Liver (tissue), 8 donors: ENCODE measurements at regions not wholly inside any gene's neighbourhood (a gene's known extent, or its start where the extent isn't known, plus 50 kb on each side); places are given as distances from the start of the nearest gene placed in this dataset.

Source experiments
- DNase-seq: peaks from one replicate; pipeline ENCODE4 v3.0.0-alpha.2; 2017; ENCODE audit warnings: low spot score
- H3K27ac ChIP-seq, 2 donors: one replicate each; pipeline ENCODE4 v1.7.0; 2013; ENCODE audit warnings: inconsistent platforms in 2 of 2, low read length in 2 of 2, control low read depth in 1 of 2, low read depth in 1 of 2, mild to moderate bottlenecking in 1 of 2
- H3K27me3 ChIP-seq, 4 donors: one replicate each; pipeline versions ENCODE4 v1.6.1 to v1.7.0; 2013; ENCODE audit warnings: low read length in 3 of 4, inconsistent platforms in 1 of 4, mild to moderate bottlenecking in 1 of 4, moderate library complexity in 1 of 4; ENCODE audit not compliant: control insufficient read depth in 4 of 4, insufficient read depth in 4 of 4
- H3K36me3 ChIP-seq, 4 donors: one replicate each; pipeline versions ENCODE4 v1.6.1 to v1.7.0; 2013; ENCODE audit warnings: low read length in 3 of 4, mild to moderate bottlenecking in 3 of 4, low read depth in 1 of 4, moderate library complexity in 1 of 4; ENCODE audit not compliant: control insufficient read depth in 4 of 4, insufficient read depth in 3 of 4
- H3K4me1 ChIP-seq, 4 donors: one replicate each; pipeline versions ENCODE4 v1.6.1 to v1.7.0; 2013; ENCODE audit warnings: low read length in 3 of 4, mild to moderate bottlenecking in 3 of 4, moderate library complexity in 1 of 4; ENCODE audit not compliant: control insufficient read depth in 4 of 4, insufficient read depth in 4 of 4
- H3K4me3 ChIP-seq, 3 donors: one replicate each; pipeline versions ENCODE4 v1.6.1 to v1.7.0; 2013; ENCODE audit warnings: low read length in 3 of 3, control low read depth in 1 of 3, low read depth in 1 of 3, mild to moderate bottlenecking in 1 of 3
- H3K9ac ChIP-seq, 2 donors: one replicate each; pipeline ENCODE4 v1.7.0; 2013; ENCODE audit warnings: low read length in 2 of 2, mild to moderate bottlenecking in 2 of 2, moderate library complexity in 2 of 2, control low read depth in 1 of 2, low read depth in 1 of 2
- H3K9me3 ChIP-seq, 4 donors: one replicate each; pipeline versions ENCODE4 v1.6.1 to v1.7.0; 2013; ENCODE audit warnings: low read length in 3 of 4; ENCODE audit not compliant: control insufficient read depth in 4 of 4
- ATF3 ChIP-seq: IDR thresholded peaks from 2 replicates; pipeline ENCODE4 v1.6.1; 2016; ENCODE audit warnings: antibody characterized with exemption
- CTCF ChIP-seq: fragments of 150-350 bp; IDR thresholded peaks from 2 replicates; pipeline ENCODE4 v1.5.1; 2017; ENCODE audit warnings: improper control_type of control experiment, low read depth, low read length; ENCODE audit not compliant: missing input control
- EGR1 ChIP-seq, 2 donors: IDR thresholded peaks; 2 replicates each; pipeline ENCODE4 v1.6.1; 2016 to 2018; ENCODE audit warnings: antibody characterized with exemption in 2 of 2, low read depth in 2 of 2
- FOXA1 ChIP-seq: IDR thresholded peaks from 2 replicates; pipeline ENCODE4 v1.6.1; 2016; ENCODE audit warnings: antibody characterized with exemption
- FOXA2 ChIP-seq: IDR thresholded peaks from 2 replicates; pipeline ENCODE4 v1.6.1; 2016; ENCODE audit warnings: antibody characterized with exemption
- GABPA ChIP-seq, 2 donors: IDR thresholded peaks in 1 of 2; conservative IDR thresholded peaks in 1 of 2; 2 replicates each; pipeline ENCODE4 v1.6.1; 2016; ENCODE audit warnings: antibody characterized with exemption in 2 of 2, mild to moderate bottlenecking in 1 of 2, moderate library complexity in 1 of 2
- HNF4A ChIP-seq, 2 donors: conservative IDR thresholded peaks; 2 replicates each; pipeline ENCODE4 v1.6.1; 2016; ENCODE audit warnings: antibody characterized with exemption in 2 of 2, mild to moderate bottlenecking in 2 of 2
- HNF4G ChIP-seq: IDR thresholded peaks from 2 replicates; pipeline ENCODE4 v1.6.1; 2016; ENCODE audit warnings: antibody characterized with exemption
- JUND ChIP-seq, 2 donors: IDR thresholded peaks; 2 replicates each; pipeline ENCODE4 v1.6.1; 2016; ENCODE audit warnings: antibody characterized with exemption in 2 of 2
- NR2F2 ChIP-seq: IDR thresholded peaks from 2 replicates; pipeline ENCODE4 v1.6.1; 2016; ENCODE audit warnings: antibody characterized with exemption
- RAD21 ChIP-seq, 2 donors: IDR thresholded peaks; 2 replicates each; pipeline ENCODE4 v1.6.1; 2016; ENCODE audit warnings: antibody characterized with exemption in 2 of 2, mild to moderate bottlenecking in 2 of 2
- SP1 ChIP-seq: IDR thresholded peaks from 2 replicates; pipeline ENCODE4 v1.6.1; 2018; ENCODE audit warnings: antibody characterized with exemption, mild to moderate bottlenecking
- TAF1 ChIP-seq: conservative IDR thresholded peaks from 2 replicates; pipeline ENCODE4 v1.6.1; 2016; ENCODE audit warnings: antibody characterized with exemption, mild to moderate bottlenecking
- YY1 ChIP-seq: IDR thresholded peaks from 2 replicates; pipeline ENCODE4 v1.6.1; 2016; ENCODE audit warnings: antibody characterized with exemption, mild to moderate bottlenecking
- ZBTB33 ChIP-seq: IDR thresholded peaks from 2 replicates; pipeline ENCODE4 v1.6.1; 2016; ENCODE audit warnings: antibody characterized with exemption
- WGBS: extraction: QIAGEN DNeasy Blood & Tissue Kit; methylation state at CpG from one replicate; pipeline ENCODE4 v1.1.7; 2013; 5-methylcytosine and 5-hydroxymethylcytosine counted together
- donor health status: healthy.
- donor health status: healthy.
- donor health status: healthy.
- donor health status: healthy.
- donor health status: healthy.

- 89% methylated on average over 3 of the region's 3 CpGs for WGBS
- no peak overlapping the region for H3K4me3 ChIP-seq
Measured at GRCh38 chr21:16789636-16790035, 723.2 kb upstream of the CXADR start.

GRCh38 chr21:16792101-16792500 is 720.7 kb upstream of the CXADR start:
- no peak overlapping the region for H3K9ac ChIP-seq
- 83% methylated on average over 5 of the region's 5 CpGs for whole genome bisulfite sequencing
- H3K4me1 ChIP-seq, result no peaks in the 10 kb centered on the region
- no peak overlapping the region for H3K27ac ChIP-seq
- no peak for DNase-seq
- H3K36me3 ChIP-seq, result no peaks in the 10 kb centered on the region
- no peak overlapping the region for H3K4me3 ChIP-seq
- TF ChIP-seq ATF3, result no peak
- no peak for TF ChIP-seq TAF1
- TF ChIP-seq HNF4G, result no peak
- TF ChIP-seq HNF4A (conservative IDR thresholded peaks at IDR 0.05), result no peak
- no peak for TF ChIP-seq NR2F2
- no peak for TF ChIP-seq FOXA2
- no peak for TF ChIP-seq GABPA (IDR thresholded peaks at IDR 0.05 in 1 of 2, conservative IDR thresholded peaks at IDR 0.05 in 1 of 2)
- no peak for TF ChIP-seq SP1
- no peaks in the 10 kb centered on the region for H3K27me3 ChIP-seq
- H3K9me3 ChIP-seq, result no peaks in the 10 kb centered on the region

More at GRCh38 chr21:16789636-16790035, 723.2 kb upstream of the CXADR start:
- Histone ChIP-seq H3K9me3 (no peaks in the 10 kb centered on the region), H3K4me1 (no peaks in the 10 kb centered on the region), H3K27ac (no peak overlapping the region), H3K9ac (no peak overlapping the region), H3K27me3 (no peaks in the 10 kb centered on the region), H3K36me3 (no peaks in the 10 kb centered on the region)
- TF ChIP-seq CTCF (no peak), TAF1 (no peak), EGR1 (IDR thresholded peaks at IDR 0.05; ENCODE audit: low read depth in 2 of 2) (no peak), SP1 (no peak), RAD21 (IDR thresholded peaks at IDR 0.05) (no peak), YY1 (no peak), HNF4G (no peak), ZBTB33 (no peak), FOXA1 (no peak), JUND (IDR thresholded peaks at IDR 0.05) (no peak), FOXA2 (no peak)
- no peak for DNase-seq

- Histone ChIP-seq H3K36me3 (no peaks in the 10 kb centered on the region), H3K27me3 (no peaks in the 10 kb centered on the region), H3K4me1 (no peaks in the 10 kb centered on the region), H3K9me3 (no peaks in the 10 kb centered on the region), H3K27ac (no peak overlapping the region), H3K4me3 (no peak overlapping the region), H3K9ac (no peak overlapping the region)
- no peak for DNase-seq
- WGBS, result 80% methylated on average over 3 of the region's 3 CpGs
- no peak for TF ChIP-seq CTCF
- no peak for TF ChIP-seq SP1
- no peak for TF ChIP-seq ATF3
- TF ChIP-seq RAD21 (IDR thresholded peaks at IDR 0.05), result no peak
- no peak for TF ChIP-seq EGR1 (IDR thresholded peaks at IDR 0.05; ENCODE audit: low read depth in 2 of 2)
- no peak for TF ChIP-seq GABPA (IDR thresholded peaks at IDR 0.05 in 1 of 2, conservative IDR thresholded peaks at IDR 0.05 in 1 of 2)
- no peak for TF ChIP-seq HNF4A (conservative IDR thresholded peaks at IDR 0.05)
- TF ChIP-seq YY1, result no peak
- no peak for TF ChIP-seq ZBTB33
- TF ChIP-seq HNF4G, result no peak
Measured at GRCh38 chr21:16794950-16795349, 717.9 kb upstream of the CXADR start.
